PC-3 (cell line): ENCODE measurements at regions not wholly inside any gene's neighbourhood (a gene's known extent, or its start where the extent isn't known, plus 50 kb on each side); places are given as distances from the start of the nearest gene placed in this dataset.

Experiments used
- ATAC-seq: fragments of 200-7000 bp; cut with Tn5 transposase; 2 replicates; pipeline ENCODE4 v1.9.1; 2020; ENCODE audit warnings: mild to moderate bottlenecking, moderate library complexity
- BruUV-seq: library from RNA; stranded (reverse); fragments of 400-500 nt; replicated peaks from 2 replicates; lab custom pipeline; 2021; lab: Mats Ljungman, UMichigan
- CTCF ChIA-PET: fragments of 300-600 bp; sonication (Branson Sonifier 250); formaldehyde crosslinking; loops from one replicate; lab custom pipeline; 2022; ENCODE audit warnings: antibody characterized with exemption; lab: Charles Lee
- POLR2A ChIA-PET: fragments of 300-600 bp; sonication (Branson Sonifier 250); formaldehyde crosslinking; loops from one replicate; lab custom pipeline; 2022; ENCODE audit warnings: antibody characterized with exemption; ENCODE audit not compliant: unreplicated experiment; lab: Charles Lee
- DNase-seq: peaks from one replicate; pipeline ENCODE4 v3.0.0-alpha.2; 2015
- H2AFZ ChIP-seq: fragments of 300-600 bp; sonication (generic); 2 replicates; pipeline ENCODE4 v1.6.0; 2016; ENCODE audit warnings: antibody characterized with exemption, low read length
- H3F3A ChIP-seq: fragments of 300-600 bp; sonication (generic); one replicate; pipeline ENCODE4 v1.6.0; 2017; ENCODE audit warnings: antibody characterized with exemption, low read length, control low read depth, mild to moderate bottlenecking; ENCODE audit not compliant: unreplicated experiment
- H3K27ac ChIP-seq: fragments of 300-600 bp; sonication (generic); 2 replicates; pipeline ENCODE4 v1.5.1; 2016; ENCODE audit warnings: mild to moderate bottlenecking, low read length
- H3K27me3 ChIP-seq: fragments of 300-600 bp; sonication (generic); 2 replicates; pipeline ENCODE4 v1.6.1; 2016; ENCODE audit warnings: low read length, mixed read lengths
- H3K36me3 ChIP-seq: fragments of 300-600 bp; sonication (generic); 2 replicates; pipeline ENCODE4 v1.6.1; 2016; ENCODE audit warnings: low read depth, mixed run types, low read length, mixed read lengths
- H3K4me1 ChIP-seq: fragments of 300-600 bp; sonication (generic); 2 replicates; pipeline ENCODE4 v1.5.1; 2016; ENCODE audit warnings: low read length; ENCODE audit not compliant: insufficient read depth
- H3K4me2 ChIP-seq: fragments of 300-600 bp; sonication (generic); 2 replicates; pipeline ENCODE4 v1.6.0; 2016; ENCODE audit warnings: low read length
- H3K4me3 ChIP-seq: fragments of 300-600 bp; sonication (generic); 2 replicates; pipeline ENCODE4 v1.5.1; 2016; ENCODE audit warnings: mild to moderate bottlenecking, low read length, mixed read lengths
- H3K79me2 ChIP-seq: fragments of 300-600 bp; sonication (generic); 2 replicates; pipeline ENCODE4 v1.6.1; 2017; ENCODE audit warnings: low read length, mixed read lengths
- H3K9ac ChIP-seq: fragments of 300-600 bp; sonication (generic); 2 replicates; pipeline ENCODE4 v1.6.0; 2016; ENCODE audit warnings: mild to moderate bottlenecking, low read length
- H3K9me2 ChIP-seq: fragments of 300-600 bp; sonication (generic); replicated peaks from 2 replicates; pipeline ENCODE4 v1.6.1; 2016; ENCODE audit warnings: mixed run types, low read length, mixed read lengths
- H3K9me3 ChIP-seq: fragments of 300-600 bp; sonication (generic); 2 replicates; pipeline ENCODE4 v1.6.1; 2016; ENCODE audit warnings: low read length, mixed read lengths
- H4K20me1 ChIP-seq: fragments of 300-600 bp; sonication (generic); 2 replicates; pipeline ENCODE4 v1.6.1; 2016; ENCODE audit warnings: low read length, mixed read lengths
- EZH2 ChIP-seq: fragments of 300-600 bp; sonication (generic); IDR thresholded peaks from one replicate; pipeline ENCODE4 v1.6.1; 2017; ENCODE audit warnings: antibody characterized with exemption, mild to moderate bottlenecking, low read length; ENCODE audit not compliant: unreplicated experiment
- EZH2phosphoT487 ChIP-seq: fragments of 300-600 bp; sonication (generic); IDR thresholded peaks from 2 replicates; pipeline ENCODE4 v1.6.1; 2018; ENCODE audit warnings: mild to moderate bottlenecking, antibody characterized with exemption, low read length, borderline replicate concordance
- intact Hi-C: fragments of 100-400 bp; cut with micrococcal nuclease; formaldehyde crosslinking; loops from 2 replicates; pipeline ENCODE4 v1.9.0; 2023
- TF ChIP-seq, protein P1 (sequence below): fragments of 300-600 bp; sonication (generic); conservative IDR thresholded peaks from 2 replicates; pipeline ENCODE4 v1.5.1; 2017; ENCODE audit warnings: antibody characterized with exemption, low read depth, mild to moderate bottlenecking, low read length

DNA sequence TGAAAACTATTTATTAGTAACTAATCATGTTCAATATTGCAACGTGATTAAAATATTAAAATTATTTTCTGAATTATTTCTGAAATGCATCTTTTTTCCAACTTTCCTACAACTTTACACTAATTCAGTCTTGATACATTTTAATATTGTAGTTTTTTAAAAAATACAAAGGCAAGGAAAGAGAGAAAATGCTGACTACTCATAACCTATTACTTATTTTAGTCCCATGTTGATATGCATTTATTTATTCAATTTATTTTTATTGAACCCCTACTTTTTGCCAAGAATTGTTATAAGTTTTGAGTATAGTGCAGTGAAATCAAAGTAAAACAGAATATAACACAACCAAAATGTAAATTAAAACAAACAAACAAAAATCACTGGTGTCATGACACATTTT is 978.2 kb downstream of the CDH9 start:
- Histone ChIP-seq H3K9ac (no peak overlapping the region), H3K79me2 (no peaks in the 10 kb centered on the region), H4K20me1 (no peaks in the 10 kb centered on the region), H2AFZ (no peak overlapping the region), H3K9me2 (no peaks in the 10 kb centered on the region), H3F3A (no peaks in the 10 kb centered on the region), H3K27ac (no peak overlapping the region), H3K4me1 (no peaks in the 10 kb centered on the region), H3K36me3 (no peaks in the 10 kb centered on the region), H3K27me3 (no peaks in the 10 kb centered on the region), H3K9me3 (0 out of 2 replicates have a peak, but pooled peaks cover 5% of the 10 kb centered on the region), H3K4me3 (no peak overlapping the region), H3K4me2 (no peak overlapping the region)
- BruUV-seq: no TSS peak
- intact Hi-C loops: no loop called here
- no peak for DNase-seq
- CTCF ChIA-PET: no interaction called here
- TF ChIP-seq, protein P1, sequence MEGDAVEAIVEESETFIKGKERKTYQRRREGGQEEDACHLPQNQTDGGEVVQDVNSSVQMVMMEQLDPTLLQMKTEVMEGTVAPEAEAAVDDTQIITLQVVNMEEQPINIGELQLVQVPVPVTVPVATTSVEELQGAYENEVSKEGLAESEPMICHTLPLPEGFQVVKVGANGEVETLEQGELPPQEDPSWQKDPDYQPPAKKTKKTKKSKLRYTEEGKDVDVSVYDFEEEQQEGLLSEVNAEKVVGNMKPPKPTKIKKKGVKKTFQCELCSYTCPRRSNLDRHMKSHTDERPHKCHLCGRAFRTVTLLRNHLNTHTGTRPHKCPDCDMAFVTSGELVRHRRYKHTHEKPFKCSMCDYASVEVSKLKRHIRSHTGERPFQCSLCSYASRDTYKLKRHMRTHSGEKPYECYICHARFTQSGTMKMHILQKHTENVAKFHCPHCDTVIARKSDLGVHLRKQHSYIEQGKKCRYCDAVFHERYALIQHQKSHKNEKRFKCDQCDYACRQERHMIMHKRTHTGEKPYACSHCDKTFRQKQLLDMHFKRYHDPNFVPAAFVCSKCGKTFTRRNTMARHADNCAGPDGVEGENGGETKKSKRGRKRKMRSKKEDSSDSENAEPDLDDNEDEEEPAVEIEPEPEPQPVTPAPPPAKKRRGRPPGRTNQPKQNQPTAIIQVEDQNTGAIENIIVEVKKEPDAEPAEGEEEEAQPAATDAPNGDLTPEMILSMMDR: no peak
- no peak for TF ChIP-seq EZH2phosphoT487
- no peak for TF ChIP-seq EZH2
- ATAC-seq: no peak
- POLR2A ChIA-PET: no interaction called here

DNA sequence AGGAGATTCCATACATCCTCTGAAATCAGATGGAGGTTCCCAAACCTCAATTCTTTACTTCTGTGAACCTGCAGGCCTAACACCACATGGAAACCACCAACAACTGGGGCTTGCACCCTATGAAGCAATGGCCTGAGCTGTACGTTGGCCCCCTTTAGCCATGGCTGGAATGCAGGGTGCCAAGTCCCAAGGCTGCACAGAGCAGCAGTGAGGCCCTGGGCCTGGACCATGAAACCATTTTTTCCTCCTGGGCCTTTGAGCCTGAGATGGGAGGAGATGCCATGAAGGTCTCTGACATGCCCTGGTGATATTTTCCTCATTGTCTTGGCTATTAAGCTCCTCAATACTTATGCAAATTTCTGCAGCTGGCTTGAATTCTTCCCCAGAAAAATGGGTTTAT is 983.8 kb downstream of the CDH9 start:
- no TSS peak for BruUV-seq

DNA sequence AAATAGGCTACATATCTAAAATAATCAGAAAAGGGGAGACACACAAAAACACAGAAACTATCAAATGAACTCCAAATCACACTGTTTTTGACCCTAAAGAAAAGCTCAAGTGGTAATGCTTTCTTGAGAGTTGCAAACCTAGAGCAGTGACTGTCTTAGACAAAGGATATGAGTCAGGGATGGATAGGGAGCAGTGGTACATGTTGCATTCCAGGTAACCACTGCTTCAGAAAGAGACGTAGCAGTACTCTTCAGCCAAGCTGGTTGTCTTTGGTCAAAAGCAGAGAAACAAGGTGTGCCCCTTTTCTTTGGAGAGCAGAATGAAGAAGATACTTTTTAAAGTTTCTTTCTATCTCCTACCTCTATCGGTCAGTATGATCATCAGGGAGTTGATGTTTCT is 1003.6 kb downstream of the CDH9 start:
- H3K9me3 ChIP-seq: no peaks in the 10 kb centered on the region
- no peaks in the 10 kb centered on the region for H3K9me2 ChIP-seq
- DNase-seq: peak; percentile 59
- ATAC-seq: peak; percentile 73
- H4K20me1 ChIP-seq: no peaks in the 10 kb centered on the region
- intact Hi-C loops: no loop called here
- no peaks in the 10 kb centered on the region for H3K36me3 ChIP-seq
- no peaks in the 10 kb centered on the region for H3K27me3 ChIP-seq
- no peaks in the 10 kb centered on the region for H3K4me1 ChIP-seq
- POLR2A ChIA-PET: interaction anchor here (0.7 kb wide), 1 partner anchor 35 kb away, joined by 3 read pairs; no protein-coding TSS in a partner anchor
- no peak overlapping the region for H3K9ac ChIP-seq
- TF ChIP-seq EZH2phosphoT487: no peak
- TF ChIP-seq EZH2: no peak
- TF ChIP-seq, protein P1: no peak
- no peaks in the 10 kb centered on the region for H3K79me2 ChIP-seq
- H3K27ac ChIP-seq: no peak overlapping the region
- BruUV-seq: no TSS peak
- H3K4me3 ChIP-seq: no peak overlapping the region
- H3F3A ChIP-seq: no peaks in the 10 kb centered on the region
- H3K4me2 ChIP-seq: no peak overlapping the region
- CTCF ChIA-PET: no interaction called here
- no peak overlapping the region for H2AFZ ChIP-seq

More for the DNA sequence above, 983.8 kb downstream of the CDH9 start:
- Histone ChIP-seq H3K36me3 (no peaks in the 10 kb centered on the region), H4K20me1 (no peaks in the 10 kb centered on the region), H3K79me2 (no peaks in the 10 kb centered on the region), H3K4me3 (no peak overlapping the region), H3K9ac (no peak overlapping the region), H3K4me2 (no peak overlapping the region), H3K9me2 (no peaks in the 10 kb centered on the region), H3K27ac (no peak overlapping the region), H3K9me3 (0 out of 2 replicates have a peak, but pooled peaks cover 5% of the 10 kb centered on the region), H3F3A (no peaks in the 10 kb centered on the region), H3K4me1 (no peaks in the 10 kb centered on the region), H3K27me3 (no peaks in the 10 kb centered on the region), H2AFZ (no peak overlapping the region)
- DNase-seq (no peak), ATAC-seq (no peak)
- intact Hi-C loops: no loop called here
- ChIA-PET POLR2A (no interaction called here), CTCF (no interaction called here)
- TF ChIP-seq, protein P1: no peak
- TF ChIP-seq EZH2: no peak
- TF ChIP-seq EZH2phosphoT487: no peak
